H9 (cell line): ENCODE measurements at regions not wholly inside any gene's neighbourhood (a gene's known extent, or its start where the extent isn't known, plus 50 kb on each side); places are given as distances from the start of the nearest gene placed in this dataset.

Experiments used
- DNase-seq: peaks from one replicate; pipeline ENCODE4 v3.0.0-alpha.2; 2017
- H2AFZ ChIP-seq: one replicate; pipeline ENCODE4 v1.6.1; 2013; ENCODE audit warnings: mild to moderate bottlenecking, low read length, control low read depth, moderate library complexity
- H2AK5ac ChIP-seq: 2 replicates; pipeline ENCODE4 v1.6.1; 2013; ENCODE audit warnings: low read length, control low read depth, mixed read lengths; ENCODE audit not compliant: insufficient read length
- H2BK120ac ChIP-seq: one replicate; pipeline ENCODE4 v1.6.1; 2013; ENCODE audit warnings: low read depth, mild to moderate bottlenecking, low read length, control low read depth, inconsistent platforms; ENCODE audit not compliant: poor library complexity, severe bottlenecking
- H2BK12ac ChIP-seq: 2 replicates; pipeline ENCODE4 v1.6.1; 2013; ENCODE audit warnings: low read length, control low read depth, mixed read lengths, low read depth; ENCODE audit not compliant: insufficient read length
- H2BK15ac ChIP-seq: 2 replicates; pipeline ENCODE4 v1.6.1; 2013; ENCODE audit warnings: low read depth, low read length, control low read depth
- H2BK20ac ChIP-seq: one replicate; pipeline ENCODE4 v1.6.1; 2013; ENCODE audit warnings: low read depth, mild to moderate bottlenecking, low read length, control low read depth, inconsistent platforms; ENCODE audit not compliant: poor library complexity, severe bottlenecking
- H2BK5ac ChIP-seq: 2 replicates; pipeline ENCODE4 v1.6.1; 2013; ENCODE audit warnings: low read length, control low read depth, mixed read lengths; ENCODE audit not compliant: insufficient read length
- H3K14ac ChIP-seq: 2 replicates; pipeline ENCODE4 v1.6.1; 2013; ENCODE audit warnings: low read length, control low read depth; ENCODE audit not compliant: insufficient read depth
- H3K18ac ChIP-seq: 2 replicates; pipeline ENCODE4 v1.6.1; 2013; ENCODE audit warnings: low read depth, mild to moderate bottlenecking, mixed read lengths, low read length, control low read depth; ENCODE audit not compliant: insufficient read length
- H3K23ac ChIP-seq: 2 replicates; pipeline ENCODE4 v1.6.1; 2013; ENCODE audit warnings: low read length, control low read depth, mixed read lengths, low read depth; ENCODE audit not compliant: insufficient read length
- H3K23me2 ChIP-seq: 2 replicates; pipeline ENCODE4 v1.6.1; 2013; ENCODE audit warnings: low read depth, mild to moderate bottlenecking, mixed read lengths, low read length, control low read depth; ENCODE audit not compliant: insufficient read length, poor library complexity, severe bottlenecking
- H3K27ac ChIP-seq: 2 replicates; pipeline ENCODE4 v1.5.1; 2013; ENCODE audit warnings: low read length, control low read depth, mixed read lengths, low read depth; ENCODE audit not compliant: insufficient read length
- H3K27me3 ChIP-seq: 2 replicates; pipeline ENCODE4 v1.6.1; 2013; ENCODE audit warnings: low read length, control low read depth, inconsistent platforms; ENCODE audit not compliant: insufficient read depth
- H3K4ac ChIP-seq: 2 replicates; pipeline ENCODE4 v1.6.1; 2013; ENCODE audit warnings: low read depth, mild to moderate bottlenecking, control low read depth, inconsistent platforms, low read length, moderate library complexity
- H3K4me1 ChIP-seq: 2 replicates; pipeline ENCODE4 v1.6.1; 2013; ENCODE audit warnings: low read length, control low read depth, inconsistent platforms; ENCODE audit not compliant: insufficient read depth
- H3K4me2 ChIP-seq: 2 replicates; pipeline ENCODE4 v1.6.1; 2013; ENCODE audit warnings: low read length, control low read depth, mixed read lengths; ENCODE audit not compliant: insufficient read length, insufficient read depth
- H3K56ac ChIP-seq: 2 replicates; pipeline ENCODE4 v1.6.1; 2013; ENCODE audit warnings: low read depth, mild to moderate bottlenecking, mixed read lengths, low read length, control low read depth; ENCODE audit not compliant: insufficient read length
- H3K79me1 ChIP-seq: 2 replicates; pipeline ENCODE4 v1.6.1; 2013; ENCODE audit warnings: low read depth, mild to moderate bottlenecking, moderate library complexity, low read length, control low read depth, inconsistent platforms; ENCODE audit not compliant: insufficient read depth, poor library complexity, severe bottlenecking
- H3K79me2 ChIP-seq: 2 replicates; pipeline ENCODE4 v1.6.1; 2013; ENCODE audit warnings: low read length, control low read depth, inconsistent platforms; ENCODE audit not compliant: insufficient read depth
- H3K9ac ChIP-seq: 2 replicates; pipeline ENCODE4 v1.6.1; 2013; ENCODE audit warnings: low read length, control low read depth, mixed read lengths; ENCODE audit not compliant: insufficient read length; ENCODE audit errors: extremely low read depth
- H3K9me3 ChIP-seq: one replicate; pipeline ENCODE4 v1.6.1; 2013; ENCODE audit warnings: low read depth, low read length, inconsistent platforms; ENCODE audit not compliant: control insufficient read depth
- H3T11ph ChIP-seq: one replicate; pipeline ENCODE4 v1.6.1; 2013; ENCODE audit warnings: mild to moderate bottlenecking, low read length, control low read depth, inconsistent platforms
- H4K20me1 ChIP-seq: one replicate; pipeline ENCODE4 v1.6.1; 2013; ENCODE audit not compliant: control insufficient read depth, insufficient read length, insufficient read depth
- H4K5ac ChIP-seq: 2 replicates; pipeline ENCODE4 v1.6.1; 2013; ENCODE audit warnings: low read depth, mild to moderate bottlenecking, mixed read lengths, low read length, control low read depth; ENCODE audit not compliant: insufficient read length
- H4K8ac ChIP-seq: replicated peaks from 2 replicates; pipeline ENCODE4 v1.6.1; 2013; ENCODE audit warnings: low read length, control low read depth, mixed read lengths, low read depth; ENCODE audit not compliant: insufficient read length
- H4K91ac ChIP-seq: 2 replicates; pipeline ENCODE4 v1.6.1; 2013; ENCODE audit warnings: low read depth, mild to moderate bottlenecking, moderate library complexity, mixed read lengths, low read length, control low read depth; ENCODE audit not compliant: insufficient read length
- H3K27ac Mint-ChIP-seq, 3 experiments: 2 replicates in 2 of 3; 3 replicates in 1 of 3; pipeline ENCODE4 v1.8.0; 2020 to 2021; ENCODE audit warnings: mixed read lengths in 3 of 3, mild to moderate bottlenecking in 1 of 3, moderate library complexity in 1 of 3
- H3K27me3 Mint-ChIP-seq: 2 replicates; pipeline ENCODE4 v1.8.0; 2021; ENCODE audit warnings: low read depth, mild to moderate bottlenecking, moderate library complexity, mixed read lengths
- H3K36me3 Mint-ChIP-seq, 3 experiments: 2 replicates in 2 of 3; 3 replicates in 1 of 3; pipeline ENCODE4 v1.8.0; 2020 to 2021; ENCODE audit warnings: low read depth in 3 of 3, mixed read lengths in 3 of 3; ENCODE audit not compliant: insufficient read depth in 1 of 3
- H3K4me1 Mint-ChIP-seq, 2 experiments: 2 replicates each; pipeline ENCODE4 v1.8.0; 2020; ENCODE audit warnings: mixed read lengths in 2 of 2
- H3K4me3 Mint-ChIP-seq, 2 experiments: 2 replicates in 1 of 2; 3 replicates in 1 of 2; pipeline ENCODE4 v1.8.0; 2020 to 2021; ENCODE audit warnings: mild to moderate bottlenecking in 2 of 2, mixed read lengths in 2 of 2, moderate library complexity in 1 of 2
- H3K9me3 Mint-ChIP-seq, 2 experiments: 2 replicates in 1 of 2; 3 replicates in 1 of 2; pipeline ENCODE4 v1.8.0; 2020; ENCODE audit warnings: mild to moderate bottlenecking in 2 of 2, mixed read lengths in 2 of 2, moderate library complexity in 1 of 2
- WGBS: extraction: QIAGEN DNeasy Blood & Tissue Kit; methylation state at CpG from one replicate; pipeline ENCODE4 v1.1.7; 2013; ENCODE audit warnings: missing lambda C conversion rate, low lambda C conversion rate, mixed read lengths; ENCODE audit not compliant: insufficient read length; ENCODE audit errors: extremely low coverage; 5-methylcytosine and 5-hydroxymethylcytosine counted together
- TF ChIP-seq, protein P1 (sequence below): fragments of 200-600 bp; sonication (generic); conservative IDR thresholded peaks from 3 replicates; pipeline ENCODE4 v1.8.0; 2021; ENCODE audit warnings: antibody characterized with exemption, mild to moderate bottlenecking

DNA sequence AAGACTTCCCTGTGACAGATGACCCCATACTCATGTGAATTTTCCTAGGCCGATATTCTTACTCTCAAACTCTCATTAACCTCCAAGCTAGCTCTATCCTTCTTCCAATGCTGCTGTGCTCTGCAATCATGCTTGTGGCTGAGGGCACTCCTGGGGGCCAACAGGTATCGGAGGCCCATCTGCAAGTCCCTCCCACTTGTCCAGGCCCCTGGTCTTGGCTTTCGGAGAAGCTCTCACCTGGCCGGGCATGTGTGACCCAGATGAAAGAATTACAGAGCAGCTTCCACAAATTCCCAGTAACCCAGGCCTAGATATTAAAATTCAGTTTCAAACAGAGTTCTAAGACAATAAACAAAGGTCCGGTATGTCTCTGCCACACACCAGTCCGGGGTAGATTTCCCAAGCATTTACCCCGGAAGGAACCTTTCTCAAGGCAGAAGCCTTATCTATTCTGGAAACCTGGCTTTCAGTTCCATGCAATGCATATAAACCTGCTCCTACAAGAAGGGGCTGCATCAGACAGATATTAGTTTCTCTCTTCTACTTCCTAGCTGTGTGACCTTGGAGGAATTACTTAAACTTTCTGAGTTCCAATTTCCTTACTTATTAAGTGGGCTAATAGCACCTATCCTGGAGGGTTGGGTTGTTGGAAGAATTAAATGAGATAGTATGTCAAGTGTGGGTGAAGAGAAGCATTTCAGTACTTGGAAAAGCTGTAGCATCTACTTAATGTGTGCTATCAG lies 270.8 kb downstream of the PTTG2 start:
- Mint-ChIP-seq H3K27ac (no peak overlapping the region), H3K4me3 (no peak overlapping the region), H3K27me3 (peaks cover 3% of the 10 kb centered on the region), H3K36me3 (no peaks in the 10 kb centered on the region), H3K9me3 (no peaks in the 10 kb centered on the region), H3K4me1 (no peaks in the 10 kb centered on the region)
- H3K9me3 ChIP-seq, result no peaks in the 10 kb centered on the region
- no peak overlapping the region for H2BK15ac ChIP-seq
- no peak overlapping the region for H2AFZ ChIP-seq
- DNase-seq, result no peak
- TF ChIP-seq, protein P1, sequence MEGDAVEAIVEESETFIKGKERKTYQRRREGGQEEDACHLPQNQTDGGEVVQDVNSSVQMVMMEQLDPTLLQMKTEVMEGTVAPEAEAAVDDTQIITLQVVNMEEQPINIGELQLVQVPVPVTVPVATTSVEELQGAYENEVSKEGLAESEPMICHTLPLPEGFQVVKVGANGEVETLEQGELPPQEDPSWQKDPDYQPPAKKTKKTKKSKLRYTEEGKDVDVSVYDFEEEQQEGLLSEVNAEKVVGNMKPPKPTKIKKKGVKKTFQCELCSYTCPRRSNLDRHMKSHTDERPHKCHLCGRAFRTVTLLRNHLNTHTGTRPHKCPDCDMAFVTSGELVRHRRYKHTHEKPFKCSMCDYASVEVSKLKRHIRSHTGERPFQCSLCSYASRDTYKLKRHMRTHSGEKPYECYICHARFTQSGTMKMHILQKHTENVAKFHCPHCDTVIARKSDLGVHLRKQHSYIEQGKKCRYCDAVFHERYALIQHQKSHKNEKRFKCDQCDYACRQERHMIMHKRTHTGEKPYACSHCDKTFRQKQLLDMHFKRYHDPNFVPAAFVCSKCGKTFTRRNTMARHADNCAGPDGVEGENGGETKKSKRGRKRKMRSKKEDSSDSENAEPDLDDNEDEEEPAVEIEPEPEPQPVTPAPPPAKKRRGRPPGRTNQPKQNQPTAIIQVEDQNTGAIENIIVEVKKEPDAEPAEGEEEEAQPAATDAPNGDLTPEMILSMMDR, result no peak
- no peak overlapping the region for H2BK20ac ChIP-seq
- H3K4me1 ChIP-seq, result no peaks in the 10 kb centered on the region; the same call in 1 of the 2 replicates
- H3K23ac ChIP-seq, result no peak overlapping the region
- no peaks in the 10 kb centered on the region for H4K20me1 ChIP-seq
- H4K91ac ChIP-seq, result no peak overlapping the region
- H3K23me2 ChIP-seq, result no peaks in the 10 kb centered on the region
- no peak overlapping the region for H2BK5ac ChIP-seq
- no peak overlapping the region for H3T11ph ChIP-seq
- no peaks in the 10 kb centered on the region for H3K79me1 ChIP-seq
- no peaks in the 10 kb centered on the region for H3K79me2 ChIP-seq
- no peak overlapping the region for H3K27ac ChIP-seq
- no peak overlapping the region for H2BK12ac ChIP-seq
- no peak overlapping the region for H2AK5ac ChIP-seq
- H3K27me3 ChIP-seq, result no peaks in the 10 kb centered on the region
- no peak overlapping the region for H2BK120ac ChIP-seq
- H3K56ac ChIP-seq, result no peak overlapping the region
- no peak overlapping the region for H3K4ac ChIP-seq
- no peak overlapping the region for H3K18ac ChIP-seq
- no peak overlapping the region for H4K8ac ChIP-seq
- no peak overlapping the region for H3K9ac ChIP-seq
- no peak overlapping the region for H3K14ac ChIP-seq
- WGBS, result no CpG with 5 or more reads among the region's 7 CpGs
- H3K4me2 ChIP-seq, result no peak overlapping the region
- H4K5ac ChIP-seq, result no peak overlapping the region
